NCI-H526 (cell line): ENCODE measurements at regions not wholly inside any gene's neighbourhood (a gene's known extent, or its start where the extent isn't known, plus 50 kb on each side); places are given as distances from the start of the nearest gene placed in this dataset.

Source experiments
- DNase-seq, 2 experiments: peaks; one replicate each; lab custom pipeline; 2025; lab: John Stamatoyannopoulos, UW

DNA sequence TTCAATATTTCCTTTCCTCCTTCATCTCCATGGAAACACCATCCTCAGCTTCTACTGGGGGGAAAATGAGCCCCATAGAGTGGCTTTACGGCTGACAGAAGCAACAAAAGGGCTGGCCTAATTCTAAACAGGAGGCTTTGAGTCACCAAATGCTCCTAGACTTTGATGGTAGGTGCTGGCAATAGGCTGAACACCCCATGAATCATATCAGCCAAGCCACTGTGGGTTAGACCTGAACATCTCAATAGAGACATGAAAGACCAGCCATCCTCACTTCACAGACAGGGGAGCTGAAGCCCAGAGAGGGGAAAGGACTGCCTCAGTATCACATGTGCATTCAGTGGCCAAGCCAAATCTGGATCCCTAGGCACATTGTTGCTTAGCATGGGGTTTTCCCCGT lies 107.6 kb downstream of the AMER1 start:
- DNase-seq, result no peak

DNA sequence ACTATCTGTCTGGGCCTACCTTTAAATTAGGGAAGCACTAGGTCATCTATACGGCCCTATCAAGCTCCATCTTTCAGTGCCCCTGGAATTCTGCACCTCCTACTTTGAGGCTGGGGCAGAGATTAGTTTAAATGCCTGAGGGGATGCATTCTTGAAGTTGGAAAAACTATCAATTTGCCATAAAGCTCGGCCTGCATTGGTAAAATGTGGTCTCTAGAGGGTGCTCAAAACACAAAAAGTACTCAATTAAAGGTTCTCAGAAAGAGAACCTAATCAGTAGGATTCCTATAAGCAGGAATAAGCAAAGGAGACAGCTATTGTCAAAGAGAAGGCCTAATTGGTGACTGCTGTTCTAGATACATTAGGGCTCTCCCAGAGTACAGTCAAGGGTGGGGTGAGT lies 111.7 kb downstream of the AMER1 start:
- peak in 1 of 2 experiments; percentile 41 for DNase-seq
